ENCODE measurements at regions not wholly inside any gene's neighbourhood (a gene's known extent, or its start where the extent isn't known, plus 50 kb on each side); places are given as distances from the start of the nearest gene placed in this dataset.

DNA sequence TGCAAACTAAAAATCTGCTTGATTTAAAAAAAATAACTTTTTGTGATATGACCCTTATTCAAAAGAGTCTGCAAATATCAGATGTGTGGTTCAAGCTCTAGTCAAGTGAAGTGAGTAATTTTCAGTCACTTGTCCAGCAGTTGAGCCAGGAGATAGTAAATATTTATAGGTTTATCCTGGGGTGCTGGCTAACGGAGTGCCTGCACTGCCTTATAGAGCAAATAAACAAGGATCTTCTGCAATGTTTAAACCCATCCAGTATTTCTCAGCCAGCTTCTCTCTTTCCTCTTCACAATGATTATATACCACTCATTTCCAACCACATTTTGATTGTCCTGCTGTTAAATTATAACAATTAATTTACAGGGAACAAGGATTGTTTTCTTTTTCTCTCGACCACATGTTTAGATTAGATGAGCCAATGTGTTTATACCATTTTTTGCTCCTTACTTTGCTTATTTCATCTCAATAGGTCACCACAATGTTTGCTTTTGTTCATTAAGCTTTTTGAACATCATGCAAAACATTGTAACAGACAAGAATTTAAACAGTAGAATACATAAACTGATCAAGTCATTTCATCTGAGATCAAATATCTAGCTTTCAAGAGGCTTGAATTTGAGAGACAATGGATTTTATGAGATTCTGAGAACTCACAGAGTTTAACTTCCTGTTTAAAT is 60.3 kb upstream of the GREM2 start:
- no peak overlapping the region for H3K4me3 ChIP-seq (ENCODE audit: low read depth, low read length)
- TF ChIP-seq, protein P1, sequence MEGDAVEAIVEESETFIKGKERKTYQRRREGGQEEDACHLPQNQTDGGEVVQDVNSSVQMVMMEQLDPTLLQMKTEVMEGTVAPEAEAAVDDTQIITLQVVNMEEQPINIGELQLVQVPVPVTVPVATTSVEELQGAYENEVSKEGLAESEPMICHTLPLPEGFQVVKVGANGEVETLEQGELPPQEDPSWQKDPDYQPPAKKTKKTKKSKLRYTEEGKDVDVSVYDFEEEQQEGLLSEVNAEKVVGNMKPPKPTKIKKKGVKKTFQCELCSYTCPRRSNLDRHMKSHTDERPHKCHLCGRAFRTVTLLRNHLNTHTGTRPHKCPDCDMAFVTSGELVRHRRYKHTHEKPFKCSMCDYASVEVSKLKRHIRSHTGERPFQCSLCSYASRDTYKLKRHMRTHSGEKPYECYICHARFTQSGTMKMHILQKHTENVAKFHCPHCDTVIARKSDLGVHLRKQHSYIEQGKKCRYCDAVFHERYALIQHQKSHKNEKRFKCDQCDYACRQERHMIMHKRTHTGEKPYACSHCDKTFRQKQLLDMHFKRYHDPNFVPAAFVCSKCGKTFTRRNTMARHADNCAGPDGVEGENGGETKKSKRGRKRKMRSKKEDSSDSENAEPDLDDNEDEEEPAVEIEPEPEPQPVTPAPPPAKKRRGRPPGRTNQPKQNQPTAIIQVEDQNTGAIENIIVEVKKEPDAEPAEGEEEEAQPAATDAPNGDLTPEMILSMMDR (conservative IDR thresholded peaks at IDR 0.05; ENCODE audit: low read depth, low read length), result no peak
- no peak for DNase-seq (ENCODE audit: low read depth)

DNA sequence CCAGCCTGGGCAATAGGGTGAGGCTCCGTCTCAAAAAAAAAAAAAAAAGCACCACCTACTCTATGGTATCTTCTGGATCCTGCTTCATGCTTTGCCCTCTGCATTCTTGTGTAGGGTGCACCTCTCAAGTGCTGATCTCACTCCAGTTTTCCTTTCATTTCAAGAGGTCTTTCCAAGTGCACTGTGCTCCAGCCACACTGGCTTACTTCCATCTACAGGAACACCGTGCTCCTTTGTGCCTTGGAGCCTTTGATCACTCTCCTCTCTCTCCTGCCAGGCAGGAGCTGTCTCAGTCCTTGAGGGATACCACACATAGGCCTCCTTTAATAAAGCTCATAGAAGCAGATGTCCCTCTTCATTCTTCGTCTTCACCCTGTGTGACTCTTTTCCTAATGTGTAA is 55.4 kb upstream of the GREM2 start:
- DNase-seq (ENCODE audit: low read depth), result no peak
- TF ChIP-seq, protein P1 (conservative IDR thresholded peaks at IDR 0.05; ENCODE audit: low read depth, low read length), result no peak
- H3K4me3 ChIP-seq (ENCODE audit: low read depth, low read length), result no peak overlapping the region

DNA sequence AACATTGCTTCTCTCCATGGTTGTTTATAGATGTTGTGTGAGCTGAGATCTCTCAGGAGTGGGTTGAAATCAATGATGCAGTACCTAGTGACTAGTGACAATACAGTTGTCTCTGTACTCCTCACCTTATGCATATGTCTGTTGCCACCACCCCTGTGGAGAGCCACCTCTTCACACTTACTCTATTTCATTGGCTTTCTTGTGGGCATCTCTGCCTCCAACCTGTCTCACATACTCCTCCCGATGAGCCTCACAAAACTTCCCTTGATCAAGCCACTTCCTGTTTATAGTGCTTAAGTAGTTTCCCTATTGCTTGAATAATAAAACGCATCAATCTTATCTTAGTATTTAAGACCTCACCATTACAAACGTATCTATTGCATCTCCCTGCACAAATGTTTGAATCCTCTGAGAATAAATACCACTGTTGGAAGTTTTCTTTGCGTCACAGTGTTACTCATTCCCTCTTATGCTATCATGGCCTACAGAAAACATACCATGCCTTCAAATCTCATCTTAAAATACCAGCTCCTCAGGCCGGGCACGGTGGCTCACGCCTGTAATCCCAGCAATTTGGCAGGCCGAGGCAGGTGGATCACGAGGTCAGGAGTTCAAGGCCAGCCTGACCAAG is 54.7 kb upstream of the GREM2 start:
- TF ChIP-seq, protein P1 (conservative IDR thresholded peaks at IDR 0.05; ENCODE audit: low read depth, low read length), result no peak
- no peak for DNase-seq (ENCODE audit: low read depth)
- no peak overlapping the region for H3K4me3 ChIP-seq (ENCODE audit: low read depth, low read length)

DNA sequence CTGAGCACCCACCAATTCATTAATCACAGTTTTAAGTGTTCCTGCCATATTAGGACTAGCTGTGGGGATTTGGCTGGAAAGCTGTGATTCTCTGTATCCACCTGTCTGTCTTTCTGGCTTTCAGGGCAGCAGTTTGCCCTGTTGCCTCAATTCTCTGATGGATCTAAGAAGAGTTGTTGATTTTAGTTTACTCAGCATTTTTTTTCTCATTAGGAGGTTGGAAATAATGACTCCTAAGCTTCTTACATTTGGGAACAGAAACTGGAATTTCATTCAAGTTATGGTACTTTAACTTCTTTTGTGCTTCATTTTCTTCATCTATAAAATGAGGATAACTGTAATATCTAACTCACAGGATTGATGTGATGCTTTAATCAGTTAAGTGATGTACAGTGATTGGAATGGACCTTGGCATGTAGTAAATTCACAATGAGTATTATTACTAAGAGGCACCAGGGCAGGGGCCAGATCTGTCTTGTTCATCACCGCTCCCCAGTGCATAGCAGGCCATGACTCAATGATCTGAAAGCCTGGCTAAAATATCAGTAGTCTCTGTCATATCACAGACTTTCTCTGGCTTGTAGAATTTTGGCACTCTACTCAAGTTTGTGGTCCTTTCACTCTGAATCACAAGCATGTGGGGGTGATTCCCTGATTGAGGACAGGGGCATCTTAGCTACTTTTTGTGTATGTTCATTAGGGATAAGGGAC is 51.4 kb upstream of the GREM2 start:
- TF ChIP-seq, protein P1 (conservative IDR thresholded peaks at IDR 0.05; ENCODE audit: low read depth, low read length), result no peak
- DNase-seq (ENCODE audit: low read depth), result no peak

More for the DNA sequence above, 51.4 kb upstream of the GREM2 start:
- no peak overlapping the region for H3K4me3 ChIP-seq (ENCODE audit: low read depth, low read length)

Data from epithelial cell of proximal tubule (primary cell).